Transverse colon (tissue), 4 donors: ENCODE measurements at regions not wholly inside any gene's neighbourhood (a gene's known extent, or its start where the extent isn't known, plus 50 kb on each side); places are given as distances from the start of the nearest gene placed in this dataset.

Source experiments
- DNase-seq: peaks from one replicate; pipeline ENCODE4 v3.0.0-alpha.2; 2019
- H3K27ac ChIP-seq, 4 donors: fragments of 200-600 bp; sonication (generic); 2 replicates each; pipeline ENCODE4 v1.5.1; 2016 to 2018; ENCODE audit warnings: inconsistent platforms in 4 of 4
- H3K27me3 ChIP-seq: fragments of 200-600 bp; sonication (generic); 2 replicates; pipeline ENCODE4 v1.5.1; 2017; ENCODE audit warnings: inconsistent platforms
- H3K36me3 ChIP-seq, 4 donors: fragments of 200-600 bp; sonication (generic); 2 replicates each; pipeline ENCODE4 v1.5.1; 2017 to 2019; ENCODE audit warnings: inconsistent platforms in 4 of 4
- H3K4me1 ChIP-seq, 4 donors: fragments of 200-600 bp; sonication (generic); 2 replicates each; pipeline ENCODE4 v1.5.1; 2017 to 2020; ENCODE audit warnings: inconsistent platforms in 4 of 4
- H3K4me3 ChIP-seq, 4 donors: fragments of 200-600 bp; sonication (generic); 1 replicate in 1 of 4; 2 replicates in 3 of 4; pipeline versions ENCODE4 v1.5.1 to v1.6.1; 2017 to 2019; ENCODE audit warnings: inconsistent platforms in 4 of 4
- H3K9me3 ChIP-seq, 2 donors: fragments of 200-600 bp; sonication (generic); 2 replicates each; pipeline ENCODE4 v1.5.1; 2017 to 2019; ENCODE audit warnings: inconsistent platforms in 2 of 2
- EP300 ChIP-seq: sonication (generic); formaldehyde crosslinking; IDR thresholded peaks from one replicate; pipeline ENCODE4 v1.6.1; 2017; ENCODE audit warnings: antibody characterized with exemption, low read depth
- POLR2A ChIP-seq: fragments of 450-650 bp; IDR thresholded peaks from one replicate; pipeline ENCODE4 v1.6.1; 2016; ENCODE audit warnings: antibody characterized with exemption, mild to moderate bottlenecking, moderate library complexity
- POLR2AphosphoS5 ChIP-seq, 3 donors: sonication (generic); formaldehyde crosslinking; IDR thresholded peaks; one replicate each; pipeline ENCODE4 v1.6.1; 2016; ENCODE audit warnings: antibody characterized with exemption in 3 of 3
- WGBS, 2 donors: methylation state at CpG; one replicate each; pipeline ENCODE4 v1.1.5; 2018; ENCODE audit warnings: low coverage in 1 of 2; 5-methylcytosine and 5-hydroxymethylcytosine counted together
- in situ Hi-C, 4 donors: fragments of 200-750 bp; cut with MboI; loops; one replicate each; pipeline versions ENCODE4 v1.15.0 to v1.15.1; 2017; ENCODE audit warnings: low sequenced_read_pairs in 3 of 4, low pct_ligation_motif_present in 1 of 4, low pct_unique_long_range_greater_than_20kb in 1 of 4
- intact Hi-C: fragments of 100-400 bp; cut with DNase I; formaldehyde crosslinking; loops from one replicate; pipeline ENCODE4 v1.15.1; 2023; ENCODE audit warnings: low total_unique reads
- TF ChIP-seq, protein P1 (sequence below), 5 experiments: fragments of 200-600 bp in 3 of 5; fragments of 450-650 bp in 2 of 5; sonication (generic) in 3 of 5; IDR thresholded peaks; 1 replicate in 2 of 5; 2 replicates in 3 of 5; pipeline ENCODE4 v1.5.1; 2016 to 2017; ENCODE audit warnings: antibody characterized with exemption in 5 of 5, inconsistent platforms in 3 of 5, mild to moderate bottlenecking in 2 of 5, moderate library complexity in 1 of 5

DNA sequence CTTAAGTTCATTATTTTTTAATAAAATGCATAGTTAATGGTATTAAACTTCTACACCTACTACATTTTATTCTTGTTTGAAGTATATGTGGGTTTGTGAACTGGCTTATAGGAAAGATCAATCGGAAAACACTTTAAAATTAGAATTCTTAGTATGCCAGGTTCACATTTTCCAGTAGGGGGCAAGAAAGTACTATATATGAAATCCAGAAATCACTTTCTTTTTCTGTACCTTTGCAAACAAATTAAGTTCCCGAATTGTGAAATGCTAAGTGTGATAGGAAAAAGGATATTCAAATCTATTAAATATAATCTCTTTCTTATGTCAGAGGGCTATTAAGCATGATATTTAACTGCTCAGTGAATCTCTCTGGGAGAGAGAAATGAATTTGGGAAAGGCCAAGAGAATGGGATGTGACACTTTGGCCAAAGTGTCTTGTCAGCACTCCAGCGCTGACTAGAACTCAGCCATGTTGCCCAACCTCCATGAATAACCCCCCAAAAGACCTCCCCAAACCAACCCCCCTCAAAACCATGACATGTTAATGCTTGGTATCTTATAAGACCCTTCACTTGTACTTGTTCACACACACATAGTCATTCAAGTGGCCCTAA, 122.6 kb upstream of the SLC10A2 start:
- H3K27ac ChIP-seq, result no peak overlapping the region
- TF ChIP-seq, protein P1, sequence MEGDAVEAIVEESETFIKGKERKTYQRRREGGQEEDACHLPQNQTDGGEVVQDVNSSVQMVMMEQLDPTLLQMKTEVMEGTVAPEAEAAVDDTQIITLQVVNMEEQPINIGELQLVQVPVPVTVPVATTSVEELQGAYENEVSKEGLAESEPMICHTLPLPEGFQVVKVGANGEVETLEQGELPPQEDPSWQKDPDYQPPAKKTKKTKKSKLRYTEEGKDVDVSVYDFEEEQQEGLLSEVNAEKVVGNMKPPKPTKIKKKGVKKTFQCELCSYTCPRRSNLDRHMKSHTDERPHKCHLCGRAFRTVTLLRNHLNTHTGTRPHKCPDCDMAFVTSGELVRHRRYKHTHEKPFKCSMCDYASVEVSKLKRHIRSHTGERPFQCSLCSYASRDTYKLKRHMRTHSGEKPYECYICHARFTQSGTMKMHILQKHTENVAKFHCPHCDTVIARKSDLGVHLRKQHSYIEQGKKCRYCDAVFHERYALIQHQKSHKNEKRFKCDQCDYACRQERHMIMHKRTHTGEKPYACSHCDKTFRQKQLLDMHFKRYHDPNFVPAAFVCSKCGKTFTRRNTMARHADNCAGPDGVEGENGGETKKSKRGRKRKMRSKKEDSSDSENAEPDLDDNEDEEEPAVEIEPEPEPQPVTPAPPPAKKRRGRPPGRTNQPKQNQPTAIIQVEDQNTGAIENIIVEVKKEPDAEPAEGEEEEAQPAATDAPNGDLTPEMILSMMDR (IDR thresholded peaks at IDR 0.05), result peak; percentile 30 to 57 (median 49)
- no peak for TF ChIP-seq EP300
- no peak for TF ChIP-seq POLR2A
- no peak for TF ChIP-seq POLR2AphosphoS5 (IDR thresholded peaks at IDR 0.05)
- in situ Hi-C loops, result no loop called here
- intact Hi-C loops, result no loop called here
- no peak overlapping the region for H3K4me3 ChIP-seq
- WGBS, 2 donors, result 33 to 34% methylated on average over 3 of the region's 3 CpGs
- H3K9me3 ChIP-seq, result no peaks in the 10 kb centered on the region
- DNase-seq, result no peak
- no peaks in the 10 kb centered on the region for H3K27me3 ChIP-seq
- H3K36me3 ChIP-seq, result no peaks in the 10 kb centered on the region
- no peaks in the 10 kb centered on the region for H3K4me1 ChIP-seq

DNA sequence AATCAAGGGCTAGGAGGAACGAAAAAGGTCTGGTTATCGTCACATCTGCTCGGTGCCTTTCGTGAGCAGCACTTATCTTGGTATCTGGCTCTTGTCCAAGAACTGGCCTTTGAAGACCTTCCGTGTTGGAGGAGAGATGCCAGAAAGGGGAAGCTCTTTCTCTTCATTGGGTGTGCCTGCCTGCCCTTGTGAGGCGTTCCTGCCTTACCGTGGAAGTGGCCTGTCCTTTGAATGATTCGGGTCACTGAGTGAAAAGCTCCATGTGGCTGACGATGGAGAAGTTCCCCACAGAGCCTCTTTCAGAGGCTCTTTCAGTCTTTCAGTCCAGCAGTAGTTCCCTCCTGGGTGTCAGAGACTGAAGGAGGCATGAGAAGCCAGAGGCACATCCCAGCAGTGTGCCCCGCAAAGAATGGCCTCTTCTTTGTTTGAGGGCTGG, 121.5 kb upstream of the SLC10A2 start:
- Histone ChIP-seq H3K9me3 (no peaks in the 10 kb centered on the region), H3K4me3 (no peak overlapping the region), H3K36me3 (no peaks in the 10 kb centered on the region), H3K4me1 (no peaks in the 10 kb centered on the region), H3K27ac (no peak overlapping the region), H3K27me3 (no peaks in the 10 kb centered on the region)
- WGBS, 2 donors, result 51 to 71% methylated on average over 3 to 10 of the region's 10 CpGs
- intact Hi-C loops (no loop called here), in situ Hi-C loops (no loop called here)
- no peak for DNase-seq
- TF ChIP-seq POLR2AphosphoS5 (IDR thresholded peaks at IDR 0.05), result no peak
- no peak for TF ChIP-seq EP300
- TF ChIP-seq POLR2A, result no peak
- TF ChIP-seq, protein P1 (IDR thresholded peaks at IDR 0.05), result no peak

DNA sequence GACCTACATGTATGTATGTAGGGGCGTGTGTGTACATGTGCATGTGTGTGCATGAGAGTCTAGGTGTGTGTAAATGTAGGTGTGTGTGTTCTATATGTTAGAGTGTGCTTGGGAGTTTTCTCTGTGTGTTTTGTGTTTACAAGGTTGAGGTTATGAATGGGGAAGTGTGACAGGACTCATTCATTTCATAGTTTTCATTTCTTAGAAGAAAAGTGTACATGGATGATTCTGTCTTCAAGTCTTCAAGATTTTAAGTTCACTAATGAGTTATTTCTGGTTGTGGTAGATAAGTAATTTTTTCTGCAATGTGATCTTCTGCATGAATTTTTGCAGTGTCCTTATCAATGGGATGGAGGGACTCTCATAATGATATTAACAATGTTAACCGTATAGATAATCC, 118.2 kb upstream of the SLC10A2 start:
- TF ChIP-seq EP300 (no peak), POLR2A (no peak), POLR2AphosphoS5 (IDR thresholded peaks at IDR 0.05) (no peak)
- TF ChIP-seq, protein P1 (IDR thresholded peaks at IDR 0.05), result no peak
- H3K9me3 ChIP-seq, result no peaks in the 10 kb centered on the region
- H3K27ac ChIP-seq, result no peak overlapping the region
- H3K27me3 ChIP-seq, result no peaks in the 10 kb centered on the region
- DNase-seq, result no peak
- no peaks in the 10 kb centered on the region for H3K36me3 ChIP-seq
- in situ Hi-C loops (no loop called here), intact Hi-C loops (no loop called here)
- H3K4me3 ChIP-seq, result no peak overlapping the region
- H3K4me1 ChIP-seq, result no peaks in the 10 kb centered on the region
- 93 to 100% methylated on average over 1 to 2 of the region's 2 CpGs for WGBS, 2 donors

DNA sequence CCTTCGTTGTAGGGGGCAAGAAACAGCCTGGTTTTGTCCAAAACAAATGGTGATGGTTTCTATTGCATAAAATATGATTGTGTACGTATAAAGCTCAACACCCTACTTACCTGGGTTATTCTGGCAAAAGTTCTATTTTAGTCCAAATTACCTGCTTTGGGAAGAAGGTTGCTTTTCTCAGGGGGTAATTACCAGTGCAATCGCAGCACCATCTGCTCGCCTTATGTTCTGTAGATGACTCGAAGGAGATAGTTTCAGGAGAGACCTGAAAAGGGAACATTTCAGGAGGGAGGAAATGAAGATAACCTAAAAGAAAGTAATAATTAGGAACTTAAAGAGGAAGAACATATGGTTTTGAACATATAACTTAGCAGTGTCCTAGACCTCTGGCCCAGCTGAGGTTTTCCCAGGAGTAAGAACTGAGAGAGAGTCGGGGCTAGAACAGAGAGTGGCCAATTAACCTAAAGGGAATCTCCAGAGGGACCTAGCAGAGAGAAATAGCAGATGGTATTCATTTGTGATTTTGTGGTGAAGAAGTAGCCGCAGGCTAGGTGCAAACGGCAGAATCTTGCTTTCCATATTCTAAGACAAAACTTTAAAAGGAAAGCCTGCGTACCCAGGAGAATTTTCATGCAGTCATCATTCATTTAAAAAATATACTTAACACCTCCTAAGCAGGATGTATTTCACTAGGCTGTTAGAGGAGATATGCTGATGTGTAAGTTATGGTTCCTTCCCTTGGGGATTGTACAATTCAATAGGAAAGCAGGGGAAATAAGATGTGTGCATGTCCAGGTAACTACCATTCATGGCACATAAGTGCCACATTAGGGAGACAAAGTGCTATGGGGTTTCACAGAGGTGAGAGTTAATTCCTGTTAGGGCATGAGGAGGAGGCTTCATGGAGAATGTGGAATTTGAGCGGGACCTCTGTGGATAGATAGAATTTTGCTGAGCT, 113.0 kb upstream of the SLC10A2 start:
- Histone ChIP-seq H3K36me3 (no peaks in the 10 kb centered on the region), H3K4me1 (no peaks in the 10 kb centered on the region), H3K27me3 (no peaks in the 10 kb centered on the region), H3K9me3 (no peaks in the 10 kb centered on the region), H3K27ac (no peak overlapping the region), H3K4me3 (no peak overlapping the region)
- 76 to 79% methylated on average over 10 of the region's 10 CpGs for WGBS, 2 donors
- no peak for TF ChIP-seq POLR2AphosphoS5 (IDR thresholded peaks at IDR 0.05)
- TF ChIP-seq, protein P1 (IDR thresholded peaks at IDR 0.05), result no peak
- no peak for TF ChIP-seq POLR2A
- TF ChIP-seq EP300, result no peak
- intact Hi-C loops (no loop called here), in situ Hi-C loops (no loop called here)
- DNase-seq, result no peak
